OCI-LY7 (cell line): ENCODE measurements at regions not wholly inside any gene's neighbourhood (a gene's known extent, or its start where the extent isn't known, plus 50 kb on each side); places are given as distances from the start of the nearest gene placed in this dataset.

Experiments used
- BruUV-seq: library from RNA; stranded (reverse); fragments of 400-500 nt; replicated peaks from 2 replicates; lab custom pipeline; 2021; lab: Mats Ljungman, UMichigan
- CTCF ChIA-PET: fragments of 300-600 bp; sonication (Branson Sonifier 250); formaldehyde crosslinking; loops from one replicate; lab custom pipeline; 2022; ENCODE audit warnings: antibody characterized with exemption; ENCODE audit not compliant: unreplicated experiment; lab: Charles Lee
- POLR2A ChIA-PET: fragments of 300-600 bp; sonication (Branson Sonifier 250); formaldehyde crosslinking; loops from one replicate; lab custom pipeline; 2022; ENCODE audit warnings: antibody characterized with exemption; lab: Charles Lee
- DNase-seq: peaks from one replicate; pipeline ENCODE4 v3.0.0-alpha.2; 2015; ENCODE audit warnings: low spot score
- H2AFZ ChIP-seq: fragments of 200-600 bp; sonication (generic), shearing (Covaris generic); 2 replicates; pipeline ENCODE4 v1.6.1; 2014; ENCODE audit warnings: mild to moderate bottlenecking, antibody characterized with exemption, low read length, moderate library complexity
- H3K27ac ChIP-seq: fragments of 200-600 bp; sonication (generic); 2 replicates; pipeline ENCODE4 v1.5.1; 2014; ENCODE audit warnings: mixed run types, low read depth, mild to moderate bottlenecking, moderate library complexity, low read length, inconsistent platforms; ENCODE audit not compliant: poor library complexity, severe bottlenecking
- H3K36me3 ChIP-seq: fragments of 200-600 bp; sonication (generic); 2 replicates; pipeline ENCODE4 v1.6.1; 2014; ENCODE audit warnings: mild to moderate bottlenecking, antibody characterized with exemption, low read length, moderate library complexity, mixed read lengths; ENCODE audit not compliant: insufficient read depth
- H3K4me1 ChIP-seq: fragments of 200-600 bp; sonication (generic); 2 replicates; pipeline ENCODE4 v1.5.1; 2014; ENCODE audit warnings: mild to moderate bottlenecking, low read length; ENCODE audit not compliant: insufficient read depth, poor library complexity, severe bottlenecking
- H3K4me2 ChIP-seq: fragments of 200-600 bp; sonication (generic); 2 replicates; pipeline ENCODE4 v1.6.1; 2014; ENCODE audit warnings: mild to moderate bottlenecking, low read length
- H3K4me3 ChIP-seq: fragments of 200-600 bp; sonication (generic); 2 replicates; pipeline ENCODE4 v1.5.1; 2014; ENCODE audit warnings: mild to moderate bottlenecking, low read depth, low read length; ENCODE audit not compliant: poor library complexity, severe bottlenecking
- H3K79me2 ChIP-seq: fragments of 200-600 bp; sonication (generic); 2 replicates; pipeline ENCODE4 v1.6.1; 2016; ENCODE audit warnings: low read depth, mild to moderate bottlenecking, low read length, moderate library complexity, mixed read lengths; ENCODE audit not compliant: insufficient read depth
- H3K9me2 ChIP-seq: fragments of 200-600 bp; sonication (generic); 2 replicates; pipeline ENCODE4 v1.6.1; 2016; ENCODE audit warnings: mild to moderate bottlenecking, low read length, mixed read lengths; ENCODE audit not compliant: insufficient read depth
- H3K9me3 ChIP-seq: fragments of 200-600 bp; sonication (generic); 2 replicates; pipeline ENCODE4 v1.6.1; 2014; ENCODE audit warnings: mild to moderate bottlenecking, mixed run types, low read length, mixed read lengths
- H4K20me1 ChIP-seq: fragments of 200-600 bp; sonication (generic); 2 replicates; pipeline ENCODE4 v1.6.1; 2014; ENCODE audit warnings: mild to moderate bottlenecking, antibody characterized with exemption, low read length, moderate library complexity, mixed read lengths; ENCODE audit not compliant: insufficient read depth
- CTCF ChIP-seq: fragments of 200-600 bp; sonication (generic); conservative IDR thresholded peaks from 2 replicates; pipeline ENCODE4 v1.5.1; 2014; ENCODE audit warnings: mild to moderate bottlenecking, antibody characterized with exemption, low read length, moderate library complexity, mixed read lengths
- EZH2phosphoT487 ChIP-seq: fragments of 200-600 bp; sonication (generic); IDR thresholded peaks from 2 replicates; pipeline ENCODE4 v1.6.1; 2018; ENCODE audit warnings: low read depth, borderline replicate concordance, mild to moderate bottlenecking, mixed run types, antibody characterized with exemption, low read length, moderate library complexity, mixed read lengths
- intact Hi-C: fragments of 100-400 bp; cut with micrococcal nuclease; formaldehyde crosslinking; loops from one replicate; pipeline ENCODE4 v1.10.0; 2022; ENCODE audit not compliant: unreplicated experiment

- TF ChIP-seq CTCF (no peak), EZH2phosphoT487 (no peak)
- H3K27ac ChIP-seq = no peak overlapping the region
- H3K9me3 ChIP-seq = no peaks in the 10 kb centered on the region
- DNase-seq = no peak
- H2AFZ ChIP-seq = no peak overlapping the region
- ChIA-PET CTCF (no interaction called here), POLR2A (interaction anchor here (0.6 kb wide), 1 partner anchor 19 kb away, joined by 5 read pairs; no protein-coding TSS in a partner anchor)
- no peaks in the 10 kb centered on the region for H3K79me2 ChIP-seq
- intact Hi-C loops = no loop called here
- H3K4me3 ChIP-seq = no peak overlapping the region
- H3K36me3 ChIP-seq = no peaks in the 10 kb centered on the region
- BruUV-seq = no TSS peak
- no peaks in the 10 kb centered on the region for H4K20me1 ChIP-seq
- H3K9me2 ChIP-seq = no peaks in the 10 kb centered on the region
- H3K4me1 ChIP-seq = no peaks in the 10 kb centered on the region
- H3K4me2 ChIP-seq = no peak overlapping the region
Measured at GRCh38 chrX:79506001-79506400, 138.9 kb upstream of the ITM2A start.

- TF ChIP-seq EZH2phosphoT487 = no peak
- no peak for TF ChIP-seq CTCF
- Histone ChIP-seq H3K4me2 (no peak overlapping the region), H3K4me1 (no peaks in the 10 kb centered on the region), H3K9me3 (no peaks in the 10 kb centered on the region), H3K27ac (no peak overlapping the region), H4K20me1 (no peaks in the 10 kb centered on the region), H3K79me2 (no peaks in the 10 kb centered on the region), H3K9me2 (no peaks in the 10 kb centered on the region), H3K36me3 (no peaks in the 10 kb centered on the region), H3K4me3 (no peak overlapping the region), H2AFZ (no peak overlapping the region)
- POLR2A ChIA-PET = no interaction called here
- no peak for DNase-seq
- no TSS peak for BruUV-seq
- CTCF ChIA-PET = no interaction called here
- intact Hi-C loops = no loop called here
Measured at GRCh38 chrX:79482686-79483085, 115.6 kb upstream of the ITM2A start.

- Histone ChIP-seq H3K4me3 (no peak overlapping the region), H2AFZ (no peak overlapping the region), H3K36me3 (no peaks in the 10 kb centered on the region), H4K20me1 (no peaks in the 10 kb centered on the region), H3K9me2 (no peaks in the 10 kb centered on the region), H3K27ac (no peak overlapping the region), H3K9me3 (no peaks in the 10 kb centered on the region), H3K4me2 (no peak overlapping the region), H3K79me2 (no peaks in the 10 kb centered on the region), H3K4me1 (no peaks in the 10 kb centered on the region)
- BruUV-seq = no TSS peak
- TF ChIP-seq EZH2phosphoT487 = no peak
- TF ChIP-seq CTCF = no peak
- CTCF ChIA-PET = no interaction called here
- intact Hi-C loops = no loop called here
- POLR2A ChIA-PET = no interaction called here
- DNase-seq = no peak
Measured at GRCh38 chrX:79477691-79478090, 110.6 kb upstream of the ITM2A start.
